COLO829 (cell line): ENCODE measurements at regions not wholly inside any gene's neighbourhood (a gene's known extent, or its start where the extent isn't known, plus 50 kb on each side); places are given as distances from the start of the nearest gene placed in this dataset.

Experiments used
- DNase-seq: peaks from one replicate; pipeline ENCODE4 v3.0.0; 2012; ENCODE audit warnings: low spot score

- no peak for DNase-seq
Observed at GRCh38 chr6:14913931-14914330, 331.9 kb upstream of the JARID2 start.

DNA sequence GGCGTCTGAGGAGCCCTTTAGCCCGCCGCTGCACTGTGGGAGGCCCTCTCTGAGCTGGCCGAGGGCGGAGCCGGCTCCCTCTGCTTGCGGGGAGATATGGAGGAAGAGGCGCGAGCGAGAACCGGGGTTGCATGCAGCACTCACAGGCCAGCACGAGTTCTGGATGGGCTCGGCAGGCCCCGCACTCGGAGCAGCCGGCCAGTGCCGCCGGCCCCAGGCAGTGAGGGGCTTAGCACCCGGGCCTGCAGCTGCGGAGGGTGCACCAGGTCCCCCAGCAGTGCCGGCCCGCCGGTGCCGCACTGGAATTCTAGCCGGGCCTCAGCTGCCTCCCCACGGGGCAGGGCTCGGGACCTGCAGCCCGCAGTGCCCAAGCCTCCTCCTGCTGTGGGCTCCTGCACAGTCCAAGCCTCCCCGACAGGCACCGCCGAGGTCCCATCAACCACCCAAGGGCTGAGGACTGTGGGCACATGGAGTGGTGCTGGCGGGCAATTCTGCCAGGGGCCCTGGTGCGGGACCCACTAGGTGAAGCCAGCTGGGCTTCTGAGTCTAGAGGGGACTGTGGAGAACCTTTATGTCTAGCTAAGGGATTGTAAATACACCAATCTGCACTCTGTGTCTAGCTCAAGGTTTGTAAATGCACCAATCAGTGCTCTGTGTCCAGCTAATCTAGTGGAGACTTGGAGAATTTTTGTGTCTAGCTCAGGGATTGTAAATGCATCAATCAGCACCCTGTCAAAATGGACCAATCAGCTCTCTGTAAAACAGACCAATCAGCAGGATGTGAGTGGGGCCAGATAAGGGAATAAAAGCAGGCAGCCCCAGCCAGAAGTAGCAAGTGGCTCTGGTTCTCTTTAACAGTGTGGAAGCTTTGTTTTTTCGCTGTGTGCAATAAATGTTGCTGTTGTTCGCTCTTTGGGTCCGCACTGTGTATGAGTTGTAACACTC lies 329.7 kb upstream of the JARID2 start:
- DNase-seq = no peak

DNA sequence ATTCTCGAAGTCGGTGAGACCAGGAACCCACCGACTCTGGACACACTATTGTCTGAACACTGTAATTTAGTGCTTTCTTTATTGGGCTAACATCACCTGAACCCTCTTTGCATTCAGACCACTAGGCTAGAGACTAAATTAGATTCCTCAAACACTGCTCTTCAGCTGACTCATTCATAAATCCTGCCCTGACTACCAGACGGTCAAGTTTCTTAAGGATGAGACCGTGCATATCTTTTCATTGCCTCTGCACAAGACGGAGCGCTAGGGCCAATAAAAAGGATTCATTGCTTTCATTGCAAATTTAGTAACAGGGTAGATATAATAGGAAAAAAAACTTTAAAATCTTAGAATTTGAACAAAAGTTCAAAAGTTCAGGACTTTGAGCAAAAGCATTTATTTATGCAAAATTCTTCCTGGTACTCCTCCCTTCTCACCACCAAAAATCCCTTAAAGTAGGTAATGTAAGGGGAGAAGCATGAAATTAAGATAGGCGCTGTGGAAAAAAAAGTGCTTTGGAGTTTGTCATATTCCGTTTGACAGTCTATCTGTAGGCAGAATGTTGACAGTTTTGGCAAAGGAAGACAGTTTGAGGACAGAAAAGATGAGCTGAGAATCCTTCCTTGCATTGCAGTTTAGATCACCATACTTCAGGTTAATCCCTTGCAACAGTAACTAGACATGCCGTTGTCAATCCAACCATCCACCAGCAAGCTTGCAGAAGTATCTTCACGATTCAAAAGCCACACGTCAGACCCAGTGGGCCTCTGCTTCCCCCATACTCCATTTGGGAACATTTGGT lies 328.6 kb upstream of the JARID2 start:
- DNase-seq = no peak

GRCh38 chr6:14918200-14918907 lies 327.5 kb upstream of the JARID2 start:
- no peak for DNase-seq

DNA sequence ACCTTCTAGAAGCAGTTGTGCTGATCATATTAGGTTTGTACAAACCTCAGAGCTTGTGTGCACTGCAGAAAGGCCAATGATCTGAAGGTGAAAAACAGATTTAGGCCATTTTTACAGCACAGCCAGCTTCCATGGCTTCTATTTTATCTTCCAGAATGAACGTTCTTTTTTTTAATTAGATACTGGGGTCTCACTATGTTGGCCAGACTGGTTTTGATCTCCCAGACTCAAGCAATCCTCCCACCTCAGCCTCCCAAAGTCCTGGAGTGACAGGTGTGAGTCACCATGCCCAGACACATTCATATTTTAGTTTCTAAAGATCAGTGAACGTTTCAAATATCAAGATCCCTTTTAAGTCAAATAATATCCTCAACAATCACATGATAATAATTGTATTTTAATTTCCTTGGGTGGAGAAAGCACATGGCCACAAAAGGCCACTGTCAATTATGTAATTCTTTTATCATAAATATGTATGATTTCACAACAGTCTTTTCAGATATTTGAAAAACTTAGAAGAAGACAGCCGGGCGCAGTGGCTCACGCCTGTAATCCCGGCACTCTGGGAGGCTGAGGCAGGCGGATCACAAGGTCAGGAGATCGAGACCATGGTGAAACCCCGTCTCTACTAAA lies 326.7 kb upstream of the JARID2 start:
- DNase-seq = no peak

DNA sequence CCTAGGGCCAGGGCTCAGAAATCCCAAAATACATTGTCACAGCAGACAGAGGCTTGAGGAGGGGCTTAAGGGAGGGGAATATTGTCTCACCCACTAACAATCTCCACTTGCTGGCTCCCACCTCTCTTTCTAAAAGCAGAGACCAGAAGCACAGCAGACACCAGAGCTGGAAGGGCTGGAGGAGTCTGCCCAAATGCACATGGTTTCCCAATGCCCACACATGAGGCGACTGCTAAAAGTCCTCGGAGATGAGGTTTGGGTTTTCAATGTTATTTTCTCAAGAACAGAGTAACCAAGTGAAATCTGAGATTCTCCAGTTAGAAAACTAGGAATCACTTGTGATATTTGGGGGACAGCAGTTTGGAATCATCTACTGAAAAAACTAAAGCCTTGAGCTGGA lies 325.6 kb upstream of the JARID2 start:
- no peak for DNase-seq

DNA sequence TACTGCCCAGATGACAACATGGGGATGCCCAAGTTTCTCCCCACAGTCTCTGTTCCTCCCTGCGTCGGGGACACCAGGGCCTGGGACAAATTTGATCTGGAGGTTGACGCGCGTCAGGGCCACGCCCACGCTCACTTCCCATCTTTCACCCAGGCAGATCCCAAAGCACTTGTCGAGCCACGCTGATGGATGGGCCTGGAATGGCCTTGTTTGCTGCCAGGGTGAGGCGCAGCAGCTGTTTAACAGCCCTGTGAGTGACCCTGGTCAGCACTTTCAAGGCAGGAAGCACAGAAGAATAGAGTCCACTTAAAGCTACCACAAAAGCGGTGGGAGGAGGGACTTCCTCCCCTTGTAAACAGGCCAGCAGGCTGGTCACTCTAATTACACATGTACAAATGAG lies 324.7 kb upstream of the JARID2 start:
- peak; percentile 58 for DNase-seq

GRCh38 chr6:14921878-14922671 lies 323.8 kb upstream of the JARID2 start:
- no peak for DNase-seq

DNA sequence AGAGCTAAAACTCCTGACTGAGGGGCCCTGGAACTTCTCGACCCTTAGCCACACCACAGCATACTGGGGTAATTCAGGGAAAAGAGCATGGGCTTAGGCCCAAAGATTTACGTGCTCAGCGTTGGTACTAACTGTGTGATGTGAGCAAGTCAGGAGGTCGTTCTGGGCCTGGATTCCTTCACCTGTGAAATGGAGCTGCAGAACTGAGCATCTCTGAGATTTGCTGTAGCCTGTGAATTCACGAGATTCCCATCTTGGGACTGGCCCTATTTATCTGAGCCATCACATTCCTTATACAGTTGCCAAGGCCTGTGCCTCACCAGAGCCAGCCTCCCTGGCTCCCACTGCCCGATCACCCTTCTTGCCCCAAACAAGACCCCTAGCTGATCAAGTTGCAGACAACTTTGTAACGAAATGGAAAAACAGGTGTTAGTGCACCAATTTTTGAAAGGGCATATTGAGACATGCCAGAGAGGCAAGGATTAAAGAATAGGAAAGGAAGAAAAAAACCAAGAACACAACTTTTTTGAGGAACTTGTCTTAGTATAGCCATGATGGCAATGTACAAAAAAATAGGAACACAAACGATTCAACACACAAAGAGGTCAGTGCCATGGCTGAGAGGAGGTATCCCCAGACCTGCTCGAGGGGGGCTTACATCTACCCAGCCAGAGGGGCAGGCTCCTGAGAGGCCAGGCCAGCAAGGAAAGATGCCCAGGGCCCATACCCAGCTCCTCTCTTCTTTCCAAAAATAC lies 323.0 kb upstream of the JARID2 start:
- no peak for DNase-seq

GRCh38 chr6:14924126-14925024 lies 321.5 kb upstream of the JARID2 start:
- no peak for DNase-seq

DNA sequence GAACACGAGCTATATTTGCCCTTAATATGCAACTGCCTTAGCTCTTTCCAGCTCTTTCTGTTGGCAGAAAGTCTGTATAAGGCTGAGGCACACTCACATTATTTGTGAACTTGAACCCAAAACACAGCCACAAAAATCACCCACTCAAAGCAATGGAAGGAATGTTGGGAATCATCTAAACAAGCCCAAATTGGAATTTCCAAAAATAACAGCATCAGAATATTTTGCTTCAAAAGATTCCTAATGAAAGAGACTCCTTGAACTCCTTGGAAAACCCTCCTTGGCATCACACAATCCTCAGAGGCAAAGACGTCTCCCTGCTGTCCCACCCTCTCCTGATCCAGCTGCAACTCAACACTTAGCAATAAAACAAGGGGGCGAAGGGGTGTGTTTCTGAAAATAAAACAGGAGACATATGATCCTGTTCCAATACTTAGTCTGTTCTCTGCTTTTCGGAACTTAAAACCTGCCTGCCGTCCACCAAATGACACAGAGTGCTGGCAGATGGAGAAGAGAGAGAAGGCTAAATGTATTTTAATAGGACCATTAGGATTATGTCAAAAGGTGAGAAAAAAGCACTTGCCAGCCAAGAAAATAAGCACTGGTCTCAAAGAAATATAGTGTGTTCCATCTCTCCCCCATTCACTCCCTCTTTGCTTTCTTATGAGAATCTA lies 320.7 kb upstream of the JARID2 start:
- no peak for DNase-seq

DNA sequence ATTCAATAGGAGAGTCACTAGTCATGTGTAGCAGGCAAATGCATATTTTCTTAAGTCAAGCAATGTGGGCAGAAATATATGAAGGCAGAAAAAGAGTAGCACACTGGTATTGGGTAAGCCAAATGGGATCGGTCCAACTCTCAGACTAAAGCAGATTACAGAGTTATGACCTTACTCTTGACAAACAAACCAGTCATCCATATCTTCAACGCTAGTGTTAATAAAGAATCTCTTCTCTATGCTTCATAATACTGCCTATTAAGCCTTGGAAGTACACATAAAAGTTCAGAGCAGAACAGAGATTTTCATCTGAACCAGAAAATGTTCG lies 320.2 kb upstream of the JARID2 start:
- DNase-seq = no peak

DNA sequence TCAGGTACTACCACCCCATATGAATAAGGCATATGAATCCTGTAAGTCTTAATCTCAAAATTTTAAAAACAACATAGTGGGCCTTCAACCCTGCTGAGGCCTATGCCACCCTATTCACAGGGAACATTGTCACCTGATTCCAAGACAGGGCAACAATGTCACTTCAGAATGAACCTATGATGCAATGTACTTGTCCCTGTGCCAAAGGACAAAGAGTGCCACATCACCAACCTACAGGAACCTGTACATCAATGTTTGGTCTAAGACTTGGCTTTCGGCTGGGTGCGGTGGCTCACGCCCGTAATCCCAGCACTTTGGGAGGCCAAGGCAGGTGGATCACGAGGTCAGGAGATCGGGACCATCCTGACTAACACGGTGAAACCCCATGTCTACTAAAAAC lies 318.5 kb upstream of the JARID2 start:
- DNase-seq = no peak

DNA sequence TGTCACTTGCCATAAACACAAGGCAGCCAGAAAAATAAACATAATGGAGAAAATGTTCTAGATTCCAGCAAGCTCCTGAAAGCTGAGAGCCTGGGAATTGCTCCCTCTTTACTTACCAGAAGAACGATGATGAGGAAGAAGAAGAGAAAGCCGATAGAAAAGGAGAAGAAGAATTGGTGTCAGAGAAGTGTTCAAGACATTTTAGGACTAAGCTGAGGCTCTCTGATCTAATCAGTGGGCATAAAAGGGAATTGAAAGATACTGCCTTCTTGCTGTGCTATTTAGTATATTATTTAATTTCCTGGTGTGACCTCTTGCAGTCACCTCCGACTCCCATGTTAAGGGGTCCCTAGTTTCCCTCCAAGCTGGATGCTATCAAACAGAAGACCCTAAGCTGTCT lies 316.6 kb upstream of the JARID2 start:
- DNase-seq = no peak

GRCh38 chr6:14930366-14930989 lies 315.4 kb upstream of the JARID2 start:
- no peak for DNase-seq

GRCh38 chr6:14932485-14933182 lies 313.2 kb upstream of the JARID2 start:
- DNase-seq = peak; percentile 76

- DNase-seq = no peak
Observed at GRCh38 chr6:14933183-14933544, 312.7 kb upstream of the JARID2 start.

- no peak for DNase-seq
Observed at GRCh38 chr6:14934013-14934412, 311.9 kb upstream of the JARID2 start.
